ENCODE measurements at regions not wholly inside any gene's neighbourhood (a gene's known extent, or its start where the extent isn't known, plus 50 kb on each side); places are given as distances from the start of the nearest gene placed in this dataset.

GRCh38 chrX:82362550-82362949 is 1145.5 kb upstream of the POU3F4 start:
- TF ChIP-seq CTCF (conservative IDR thresholded peaks at IDR 0.05; ENCODE audit: low read depth, low read length) = no peak
- TF ChIP-seq EZH2phosphoT487 (IDR thresholded peaks at IDR 0.05; ENCODE audit: borderline replicate concordance, low read length) = no peak

Data from PC-3 (cell line).